BJ (cell line): ENCODE measurements at regions not wholly inside any gene's neighbourhood (a gene's known extent, or its start where the extent isn't known, plus 50 kb on each side); places are given as distances from the start of the nearest gene placed in this dataset.

Experiments used
- CTCF ChIA-PET: fragments of 350-600 bp; formaldehyde crosslinking; extraction: SDS; loops from one replicate; lab custom pipeline; 2021; ENCODE audit warnings: antibody characterized with exemption, inconsistent platforms; lab: Yijun Ruan, JAX
- POLR2A ChIA-PET: fragments of 300-600 bp; sonication (Branson Sonifier 250); formaldehyde crosslinking; extraction: SDS; loops from one replicate; lab custom pipeline; 2021; ENCODE audit warnings: antibody characterized with exemption; lab: Charles Lee
- DNase-seq: peaks from one replicate; pipeline ENCODE4 v3.0.0-alpha.2; 2011; ENCODE audit warnings: low read depth
- H3K27me3 ChIP-seq: 2 replicates; pipeline ENCODE4 v1.6.0; 2011; ENCODE audit warnings: low read length; ENCODE audit not compliant: control insufficient read depth, insufficient read depth
- H3K36me3 ChIP-seq: 2 replicates; pipeline ENCODE4 v1.5.1; 2011; ENCODE audit warnings: low read length; ENCODE audit not compliant: control insufficient read depth, insufficient read depth
- H3K4me3 ChIP-seq: 2 replicates; pipeline ENCODE4 v1.5.1; 2011; ENCODE audit warnings: low read depth, mild to moderate bottlenecking, control low read depth, low read length
- TF ChIP-seq, protein P1 (sequence below): IDR thresholded peaks from 2 replicates; pipeline ENCODE4 v1.5.1; 2011; ENCODE audit warnings: low read depth, mild to moderate bottlenecking, control low read depth, inconsistent platforms, low read length, moderate library complexity; ENCODE audit not compliant: insufficient read depth

DNA sequence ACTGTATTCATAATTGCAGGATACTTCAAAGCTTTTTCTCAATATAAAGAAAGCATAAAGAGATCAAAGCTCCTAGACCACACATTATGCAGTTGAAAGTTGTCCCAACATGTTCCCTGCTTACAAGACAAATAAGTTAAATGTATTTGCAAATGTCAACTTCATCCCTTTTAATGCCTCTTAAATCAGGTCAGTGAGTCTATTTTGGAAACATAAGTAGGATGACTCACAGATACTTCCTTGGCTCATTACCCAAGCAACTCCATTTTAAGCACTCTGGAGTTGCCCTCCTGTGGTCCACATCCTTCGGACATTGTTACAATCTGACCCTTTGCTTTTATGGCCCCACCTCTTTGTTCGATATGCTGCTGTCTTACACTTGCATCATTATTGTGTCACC lies 162.0 kb downstream of the FAXC start:
- Histone ChIP-seq H3K36me3 (no peaks in the 10 kb centered on the region), H3K27me3 (no peaks in the 10 kb centered on the region), H3K4me3 (no peak overlapping the region)
- no peak for DNase-seq
- ChIA-PET CTCF (no interaction called here), POLR2A (no interaction called here)
- TF ChIP-seq, protein P1, sequence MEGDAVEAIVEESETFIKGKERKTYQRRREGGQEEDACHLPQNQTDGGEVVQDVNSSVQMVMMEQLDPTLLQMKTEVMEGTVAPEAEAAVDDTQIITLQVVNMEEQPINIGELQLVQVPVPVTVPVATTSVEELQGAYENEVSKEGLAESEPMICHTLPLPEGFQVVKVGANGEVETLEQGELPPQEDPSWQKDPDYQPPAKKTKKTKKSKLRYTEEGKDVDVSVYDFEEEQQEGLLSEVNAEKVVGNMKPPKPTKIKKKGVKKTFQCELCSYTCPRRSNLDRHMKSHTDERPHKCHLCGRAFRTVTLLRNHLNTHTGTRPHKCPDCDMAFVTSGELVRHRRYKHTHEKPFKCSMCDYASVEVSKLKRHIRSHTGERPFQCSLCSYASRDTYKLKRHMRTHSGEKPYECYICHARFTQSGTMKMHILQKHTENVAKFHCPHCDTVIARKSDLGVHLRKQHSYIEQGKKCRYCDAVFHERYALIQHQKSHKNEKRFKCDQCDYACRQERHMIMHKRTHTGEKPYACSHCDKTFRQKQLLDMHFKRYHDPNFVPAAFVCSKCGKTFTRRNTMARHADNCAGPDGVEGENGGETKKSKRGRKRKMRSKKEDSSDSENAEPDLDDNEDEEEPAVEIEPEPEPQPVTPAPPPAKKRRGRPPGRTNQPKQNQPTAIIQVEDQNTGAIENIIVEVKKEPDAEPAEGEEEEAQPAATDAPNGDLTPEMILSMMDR: no peak

GRCh38 chr6:99186417-99186816 lies 163.1 kb downstream of the FAXC start:
- Histone ChIP-seq H3K27me3 (no peaks in the 10 kb centered on the region), H3K4me3 (no peak overlapping the region), H3K36me3 (no peaks in the 10 kb centered on the region)
- TF ChIP-seq, protein P1: no peak
- DNase-seq: no peak
- CTCF ChIA-PET: no interaction called here
- POLR2A ChIA-PET: no interaction called here

DNA sequence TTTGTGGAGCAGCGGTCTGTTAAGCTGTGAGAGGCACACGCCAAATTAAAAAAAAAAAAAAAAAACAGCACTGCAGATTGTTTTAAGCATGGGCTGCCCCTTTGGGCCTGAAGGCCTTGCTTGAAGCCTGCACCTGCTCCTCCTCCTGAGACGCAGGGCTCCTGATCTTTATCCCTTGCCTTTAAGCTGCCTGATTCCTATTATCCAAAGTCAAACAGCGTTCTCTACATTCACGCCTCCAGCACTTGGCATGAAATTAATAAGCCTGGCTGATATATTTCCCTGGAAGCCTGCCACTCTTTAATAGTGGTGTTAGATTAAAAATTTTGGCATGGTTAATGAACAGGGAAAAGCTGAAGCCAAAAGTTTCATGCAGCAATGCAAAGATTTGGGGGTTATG lies 163.9 kb downstream of the FAXC start:
- ChIA-PET CTCF (no interaction called here), POLR2A (no interaction called here)
- no peak for DNase-seq
- Histone ChIP-seq H3K4me3 (no peak overlapping the region), H3K27me3 (no peaks in the 10 kb centered on the region), H3K36me3 (no peaks in the 10 kb centered on the region)
- TF ChIP-seq, protein P1: no peak

GRCh38 chr6:99184696-99185095 lies 164.8 kb downstream of the FAXC start:
- Histone ChIP-seq H3K4me3 (no peak overlapping the region), H3K36me3 (no peaks in the 10 kb centered on the region), H3K27me3 (no peaks in the 10 kb centered on the region)
- POLR2A ChIA-PET: no interaction called here
- CTCF ChIA-PET: no interaction called here
- no peak for DNase-seq
- TF ChIP-seq, protein P1: no peak

DNA sequence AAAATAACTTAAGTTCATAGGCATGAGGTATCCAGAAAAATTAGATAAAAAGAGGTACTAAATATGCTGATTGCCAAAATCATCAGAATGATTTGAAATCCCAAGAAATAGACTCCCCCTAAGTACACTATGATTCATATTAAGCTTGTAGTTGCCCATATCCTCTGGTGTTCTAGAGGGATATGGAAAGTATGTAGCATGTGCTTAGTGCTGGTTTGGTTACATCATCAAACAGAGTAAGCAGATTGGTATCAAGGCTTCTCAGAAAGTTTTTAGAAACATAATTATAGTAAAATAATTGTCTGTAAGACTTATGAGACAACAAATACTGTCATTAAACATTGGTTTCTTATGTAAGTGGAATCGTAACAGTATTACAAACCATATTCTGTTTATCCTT lies 166.4 kb downstream of the FAXC start:
- H3K4me3 ChIP-seq: no peak overlapping the region
- CTCF ChIA-PET: no interaction called here
- DNase-seq: no peak
- POLR2A ChIA-PET: no interaction called here
- H3K27me3 ChIP-seq: no peaks in the 10 kb centered on the region
- no peaks in the 10 kb centered on the region for H3K36me3 ChIP-seq
- TF ChIP-seq, protein P1: no peak
